Body of pancreas (tissue), 4 donors: ENCODE measurements at regions not wholly inside any gene's neighbourhood (a gene's known extent, or its start where the extent isn't known, plus 50 kb on each side); places are given as distances from the start of the nearest gene placed in this dataset.

Experiments used
- POLR2A ChIP-seq, 3 donors: fragments of 450-650 bp; IDR thresholded peaks; one replicate each; pipeline ENCODE4 v1.6.1; 2016; ENCODE audit warnings: antibody characterized with exemption in 3 of 3, mild to moderate bottlenecking in 2 of 3
- TF ChIP-seq, protein P1 (sequence below), 7 experiments: fragments of 450-650 bp in 4 of 7; fragments of 200-600 bp in 3 of 7; sonication (generic) in 3 of 7; IDR thresholded peaks; one replicate each; pipeline ENCODE4 v1.5.1; 2016 to 2019; ENCODE audit warnings: antibody characterized with exemption in 7 of 7

DNA sequence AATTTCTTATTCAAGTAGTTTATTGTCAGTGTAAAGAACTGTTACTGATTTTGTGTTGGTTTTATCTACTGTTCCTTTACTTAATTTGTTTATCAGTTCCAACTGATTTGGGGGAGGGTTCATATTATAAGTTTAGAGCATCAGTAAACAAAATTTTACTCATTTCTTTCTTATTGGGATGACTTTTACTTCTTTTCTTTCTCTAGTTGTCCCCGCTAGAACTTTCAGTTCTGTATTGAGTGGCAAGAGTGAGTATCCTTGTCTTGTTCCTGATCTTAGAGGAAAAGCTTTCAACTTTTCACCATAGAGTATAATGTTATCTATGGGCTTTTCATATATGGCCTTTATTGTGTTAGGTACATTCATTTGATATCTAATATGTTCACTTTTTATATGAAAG, 584.1 kb downstream of the LRFN5 start:
- TF ChIP-seq POLR2A (IDR thresholded peaks at IDR 0.05) = no peak
- TF ChIP-seq, protein P1, sequence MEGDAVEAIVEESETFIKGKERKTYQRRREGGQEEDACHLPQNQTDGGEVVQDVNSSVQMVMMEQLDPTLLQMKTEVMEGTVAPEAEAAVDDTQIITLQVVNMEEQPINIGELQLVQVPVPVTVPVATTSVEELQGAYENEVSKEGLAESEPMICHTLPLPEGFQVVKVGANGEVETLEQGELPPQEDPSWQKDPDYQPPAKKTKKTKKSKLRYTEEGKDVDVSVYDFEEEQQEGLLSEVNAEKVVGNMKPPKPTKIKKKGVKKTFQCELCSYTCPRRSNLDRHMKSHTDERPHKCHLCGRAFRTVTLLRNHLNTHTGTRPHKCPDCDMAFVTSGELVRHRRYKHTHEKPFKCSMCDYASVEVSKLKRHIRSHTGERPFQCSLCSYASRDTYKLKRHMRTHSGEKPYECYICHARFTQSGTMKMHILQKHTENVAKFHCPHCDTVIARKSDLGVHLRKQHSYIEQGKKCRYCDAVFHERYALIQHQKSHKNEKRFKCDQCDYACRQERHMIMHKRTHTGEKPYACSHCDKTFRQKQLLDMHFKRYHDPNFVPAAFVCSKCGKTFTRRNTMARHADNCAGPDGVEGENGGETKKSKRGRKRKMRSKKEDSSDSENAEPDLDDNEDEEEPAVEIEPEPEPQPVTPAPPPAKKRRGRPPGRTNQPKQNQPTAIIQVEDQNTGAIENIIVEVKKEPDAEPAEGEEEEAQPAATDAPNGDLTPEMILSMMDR (IDR thresholded peaks at IDR 0.05) = no peak
